ENCODE measurements at regions not wholly inside any gene's neighbourhood (a gene's known extent, or its start where the extent isn't known, plus 50 kb on each side); places are given as distances from the start of the nearest gene placed in this dataset.

DNA sequence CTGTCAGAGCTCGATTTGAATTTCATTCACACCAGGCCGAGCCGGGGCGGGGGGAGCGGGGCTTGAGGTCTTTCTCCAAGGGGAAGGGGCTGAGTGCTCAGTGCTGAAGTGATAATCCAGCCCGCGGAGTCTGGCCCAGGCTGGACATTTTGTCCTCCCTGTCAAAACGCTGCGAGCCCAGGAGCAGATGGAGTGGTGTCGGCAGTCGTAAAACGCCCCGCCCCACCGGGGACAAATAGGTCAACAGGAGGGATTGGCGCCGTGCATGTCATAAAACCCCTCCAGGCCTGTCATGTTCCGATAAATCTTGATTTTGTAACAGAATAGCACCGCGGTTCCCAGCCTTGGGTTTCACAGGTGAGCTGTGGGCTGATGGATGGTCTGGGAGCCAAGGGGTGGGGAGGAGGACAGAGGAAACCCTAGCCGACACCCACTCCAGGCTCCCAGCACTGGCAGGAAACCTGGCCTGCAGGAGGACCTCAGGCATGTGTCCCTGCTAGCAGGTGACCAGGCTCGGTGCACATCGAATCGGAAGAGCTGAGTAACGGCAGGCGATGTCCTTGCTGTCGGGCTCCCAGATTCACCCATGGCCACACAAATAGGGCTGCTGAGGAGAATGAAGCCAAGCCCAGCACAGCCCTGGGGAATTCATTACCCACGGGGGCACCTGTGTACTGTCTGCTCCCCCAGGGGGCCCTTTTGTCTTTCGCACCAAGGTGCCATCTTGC, 341.4 kb downstream of the FOXL1 start:
- no peak for DNase-seq

DNA sequence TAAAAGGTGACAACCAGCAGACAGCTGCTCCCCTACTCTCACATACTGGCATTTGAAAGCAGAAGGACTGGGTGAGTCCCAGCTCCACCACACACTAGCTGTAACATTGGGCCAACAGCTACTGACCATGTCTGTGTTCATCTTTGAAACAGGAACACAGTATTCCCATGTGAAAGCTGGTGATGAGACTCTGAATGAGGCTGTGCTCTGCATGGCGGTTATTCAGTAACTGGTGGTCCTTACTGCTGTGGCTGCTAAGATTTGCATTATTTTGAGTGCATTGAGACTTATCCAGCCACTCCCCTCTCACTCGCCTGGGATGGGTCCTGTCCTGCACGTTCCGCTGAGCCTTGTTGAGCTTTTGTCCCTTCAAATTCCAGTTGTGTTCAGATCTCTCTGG, 342.9 kb downstream of the FOXL1 start:
- DNase-seq: no peak

DNA sequence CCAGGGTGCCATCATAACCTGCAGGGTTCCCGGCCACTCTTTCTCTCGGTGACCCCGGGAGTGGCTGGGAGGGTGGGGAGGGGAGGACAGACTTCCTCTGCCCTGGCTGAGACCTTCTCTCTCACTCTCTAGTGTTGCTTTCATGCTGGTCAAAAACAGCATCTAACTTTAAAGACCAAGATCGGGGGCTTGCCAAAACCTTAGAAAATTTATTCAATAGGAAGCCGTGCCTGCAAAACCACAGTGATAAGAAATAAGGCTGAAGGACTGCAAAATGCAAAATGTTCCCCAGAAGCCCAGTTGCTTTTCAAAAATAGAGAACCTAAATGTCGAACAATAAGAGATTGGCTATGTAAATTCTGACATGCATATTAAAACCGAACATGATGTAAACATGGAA, 344.0 kb downstream of the FOXL1 start:
- no peak for DNase-seq

DNA sequence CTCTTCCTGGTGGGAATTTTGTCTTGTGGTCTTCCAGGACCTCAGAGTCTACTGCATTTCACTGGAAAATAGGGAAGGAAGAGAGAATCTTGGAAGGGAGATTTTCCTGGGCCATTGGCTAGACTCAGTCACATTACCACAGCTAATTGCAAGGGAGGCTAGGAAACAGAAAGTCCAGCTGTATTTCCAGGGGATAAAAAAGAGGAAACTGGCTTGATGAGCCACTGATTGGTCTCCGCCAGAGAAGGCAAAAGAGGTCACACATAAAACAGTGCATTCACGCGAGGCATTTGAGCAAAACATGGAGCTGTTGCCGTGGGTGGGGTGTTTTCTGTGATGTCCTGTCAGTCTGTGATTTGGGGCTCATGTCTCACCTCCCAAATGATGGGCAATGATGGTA, 345.3 kb downstream of the FOXL1 start:
- DNase-seq: no peak

DNA sequence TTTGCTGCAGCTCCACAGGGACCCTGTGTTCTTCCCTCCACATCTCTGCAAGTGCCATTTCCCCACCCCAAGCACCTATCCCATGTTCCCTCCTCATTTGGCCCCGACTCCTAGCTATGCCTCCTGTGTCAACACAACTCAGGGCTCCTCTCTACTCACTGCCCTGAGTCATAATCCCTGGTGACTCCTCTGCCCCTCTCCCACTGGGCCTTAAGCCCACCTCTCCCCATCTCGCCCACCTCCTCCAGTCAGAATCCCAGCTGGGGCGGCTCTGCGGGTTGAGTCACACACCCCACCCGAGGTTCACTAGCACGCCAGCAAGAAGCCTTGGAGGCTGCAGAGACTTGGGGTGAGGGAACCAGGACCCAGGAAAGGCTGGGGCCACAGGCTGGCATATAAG, 346.2 kb downstream of the FOXL1 start:
- peak; percentile 92 for DNase-seq

DNA sequence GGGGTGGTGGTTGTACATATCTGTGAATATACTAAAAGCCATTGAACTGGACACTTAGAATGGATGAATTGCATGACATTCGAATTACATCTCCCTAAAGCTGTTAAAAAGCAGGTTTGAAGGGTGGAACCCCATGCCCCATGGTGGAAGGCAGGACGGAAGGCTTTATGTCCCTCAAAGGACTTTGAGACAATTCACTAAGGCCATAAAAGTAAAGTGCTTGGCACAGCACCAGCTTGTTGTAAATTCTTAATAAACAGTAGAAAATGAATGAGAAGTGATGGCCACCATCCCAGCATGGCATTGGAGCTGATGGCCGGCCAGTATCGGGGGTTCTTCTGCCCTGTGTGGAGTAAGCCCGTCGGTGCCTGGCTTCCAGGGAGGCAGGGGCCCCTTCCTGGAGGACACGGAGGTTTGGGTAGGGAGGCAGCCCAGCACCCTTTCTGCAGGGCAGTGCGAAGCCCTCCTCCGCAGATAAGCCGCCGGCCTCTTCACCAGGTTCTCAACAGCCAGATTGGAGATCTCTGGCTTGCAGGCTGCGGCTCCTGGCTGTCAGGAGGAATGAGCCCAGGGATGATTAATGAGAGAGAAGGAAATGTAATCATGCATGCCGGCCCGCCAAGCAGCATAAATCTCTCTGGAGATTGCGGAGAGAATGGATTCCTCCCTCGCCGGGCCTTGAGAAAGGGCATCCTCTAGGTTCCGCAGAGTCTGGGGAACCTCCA, 346.9 kb downstream of the FOXL1 start:
- peak; percentile 96 for DNase-seq

DNA sequence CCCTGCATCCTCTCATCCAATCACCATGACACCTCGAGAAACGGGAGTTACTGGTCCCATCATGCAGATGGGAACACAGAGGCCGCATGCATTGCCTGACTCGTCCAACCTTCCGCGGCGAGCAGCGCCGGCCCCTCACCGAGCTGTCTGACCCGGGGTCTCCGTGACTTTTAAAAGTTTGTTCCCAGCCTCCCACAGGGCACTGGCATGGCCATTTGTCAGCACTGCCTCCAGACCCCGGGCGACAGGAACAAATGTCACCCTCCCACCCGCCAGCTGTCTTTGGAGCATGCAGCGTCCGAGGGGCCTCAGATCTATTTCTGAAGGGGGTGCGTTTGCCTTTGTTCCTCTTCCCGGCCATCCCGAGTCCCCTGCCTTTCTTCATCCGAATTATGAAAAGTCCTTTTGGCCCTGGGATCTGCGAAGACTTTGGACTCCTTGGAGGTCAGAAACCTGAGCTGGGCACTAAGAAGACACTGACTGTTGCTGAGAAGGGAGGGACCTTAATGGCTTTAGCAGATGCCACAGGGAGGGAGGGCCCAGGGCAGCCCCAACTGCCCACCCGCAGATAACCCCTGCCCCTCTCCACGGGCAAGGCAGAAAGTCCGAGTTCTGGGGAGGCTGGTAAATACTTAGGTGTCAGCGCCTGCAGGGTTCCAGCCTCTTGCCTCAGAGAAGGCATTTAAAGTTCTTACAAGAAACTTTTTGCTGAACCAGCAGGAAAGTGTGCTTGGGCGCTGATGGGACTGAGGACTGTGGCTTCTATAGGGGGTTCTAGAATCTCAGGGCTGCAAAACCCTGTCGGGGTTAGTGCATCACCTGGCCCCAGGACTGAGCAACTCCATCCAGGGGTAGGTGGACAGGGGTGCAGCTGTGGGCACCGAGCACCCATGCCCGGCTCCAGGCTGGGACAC, 348.1 kb downstream of the FOXL1 start:
- no peak for DNase-seq

DNA sequence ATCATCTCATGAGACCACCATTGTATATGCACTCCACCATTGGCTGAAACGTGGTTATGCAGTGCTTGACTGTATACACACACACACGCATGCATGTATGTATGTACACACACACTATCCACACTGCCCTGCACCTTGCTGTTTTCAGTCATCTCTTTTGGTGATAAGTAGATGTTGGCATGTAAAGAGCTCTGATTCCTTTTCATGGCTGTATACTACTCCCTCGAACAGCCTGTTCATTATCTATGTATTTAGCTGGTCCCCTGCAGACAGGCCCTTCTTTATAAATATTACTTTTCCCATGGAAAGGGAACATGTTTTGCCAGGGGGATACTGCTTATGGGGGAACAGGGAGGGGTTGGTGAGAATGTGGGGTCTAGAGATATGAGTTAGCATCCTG, 349.4 kb downstream of the FOXL1 start:
- DNase-seq: no peak

DNA sequence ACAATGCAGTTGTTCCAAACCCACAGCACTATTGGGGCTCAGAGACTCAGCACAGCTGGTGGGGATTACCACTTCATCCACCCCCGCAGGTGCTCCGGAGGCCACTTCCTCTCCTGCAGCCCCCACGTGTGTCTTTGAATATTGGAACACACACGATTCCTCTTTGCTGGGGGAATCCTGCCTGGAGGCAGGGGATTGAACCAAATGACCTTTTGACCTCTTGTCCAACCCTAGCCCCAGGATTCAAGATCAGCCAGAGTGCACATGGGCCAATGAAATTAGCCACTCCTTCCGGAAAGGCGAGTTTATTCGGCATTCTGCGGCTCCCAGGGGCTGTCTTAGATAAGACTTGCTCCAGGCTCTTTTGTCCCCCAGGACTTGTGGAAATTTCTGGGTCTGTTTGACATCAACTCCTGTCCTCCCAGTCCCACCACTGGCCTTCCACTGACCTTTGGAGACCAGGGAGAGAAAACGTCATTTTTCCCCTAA, 350.2 kb downstream of the FOXL1 start:
- DNase-seq: no peak

DNA sequence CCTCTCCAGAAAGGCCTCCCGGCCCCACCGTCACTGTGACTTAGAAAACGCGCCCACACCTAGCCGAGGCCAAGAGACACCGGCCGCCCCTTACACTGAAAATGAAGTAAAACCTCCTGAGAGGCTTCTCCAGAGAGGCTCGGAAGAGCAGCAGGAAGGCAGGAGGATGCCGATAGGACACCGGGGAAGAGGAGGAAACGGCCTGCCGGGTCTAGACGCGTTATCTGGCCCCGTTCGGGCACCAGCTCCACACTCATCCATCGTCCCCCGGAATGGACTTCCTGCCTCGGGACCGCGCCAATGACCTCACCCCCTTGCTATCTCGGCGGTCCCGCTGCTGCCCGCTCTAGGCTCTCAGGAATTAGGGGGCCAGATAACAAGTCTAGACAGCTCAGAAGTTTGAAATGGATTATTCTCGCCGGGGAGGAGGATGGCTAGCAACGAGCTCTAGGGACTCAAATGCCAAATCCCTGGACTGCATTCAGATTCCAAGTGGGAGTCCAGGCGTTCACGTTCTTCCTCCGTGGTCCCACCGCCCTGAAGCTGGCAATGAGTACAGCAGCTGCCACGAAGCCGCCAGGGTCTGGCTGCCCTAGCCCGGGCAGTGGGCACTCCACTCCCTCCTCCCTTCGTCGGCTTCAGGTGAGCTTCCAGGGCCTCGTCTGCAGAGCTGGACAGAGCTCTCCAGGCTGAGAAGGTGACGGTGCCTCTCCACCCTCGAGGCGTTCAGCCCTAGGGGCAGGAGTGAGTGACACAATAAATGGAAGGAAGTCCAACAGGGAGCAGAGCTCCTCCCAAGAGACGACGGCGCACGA, 350.9 kb downstream of the FOXL1 start:
- peak; percentile 83 for DNase-seq

DNA sequence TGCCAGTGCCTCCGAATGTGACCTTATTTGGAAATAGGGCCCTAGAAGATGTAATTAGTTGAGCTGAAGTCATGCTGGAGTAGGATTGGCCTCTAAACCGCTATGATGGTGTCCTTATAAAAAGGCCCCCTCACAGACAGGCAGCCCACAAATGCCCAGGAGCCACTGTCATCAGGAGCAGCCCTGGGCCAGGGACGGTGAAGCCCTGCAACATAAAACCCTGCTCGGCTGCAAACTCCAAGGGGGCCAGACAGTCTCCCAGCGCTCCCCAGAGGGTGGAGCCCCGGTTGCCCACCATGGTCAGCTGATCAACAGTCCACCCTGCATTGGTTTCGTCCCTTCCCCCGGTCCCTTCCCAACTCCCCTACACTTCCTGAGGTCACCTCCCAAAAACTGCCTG, 351.7 kb downstream of the FOXL1 start:
- no peak for DNase-seq

DNA sequence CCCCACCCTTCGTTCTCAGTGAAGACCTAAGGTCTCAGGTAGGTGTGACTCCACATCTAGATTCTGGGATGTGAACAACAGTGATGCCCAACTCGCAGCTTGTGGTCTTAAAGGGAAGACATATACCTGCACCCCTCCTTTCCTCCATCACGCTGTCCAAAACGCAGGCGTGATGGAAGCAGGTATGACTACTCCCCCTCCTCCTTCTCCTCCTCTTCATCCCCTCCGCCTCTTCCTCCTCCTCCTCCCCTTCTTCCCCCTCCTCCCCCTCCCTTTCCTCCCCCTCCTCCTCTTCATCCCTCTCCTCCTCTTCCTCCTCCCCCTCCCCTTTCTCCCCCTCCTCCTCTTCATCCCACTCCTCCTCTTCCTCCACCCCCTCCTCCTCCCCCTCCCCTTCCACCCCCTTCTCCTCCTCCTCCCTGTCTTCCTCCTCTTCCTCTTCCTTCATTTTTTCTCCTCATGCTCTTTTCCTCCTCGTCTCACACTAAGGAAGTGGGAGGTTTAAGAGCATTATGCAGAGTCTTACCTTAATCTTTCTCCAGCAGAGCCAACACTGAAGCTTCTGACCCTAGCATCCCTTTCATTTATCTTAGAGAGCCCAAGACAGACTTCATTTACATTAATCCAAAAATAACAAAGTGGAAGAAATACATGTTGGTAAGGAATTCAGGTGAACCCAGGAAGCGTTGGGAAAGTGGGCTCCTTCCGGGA, 352.5 kb downstream of the FOXL1 start:
- DNase-seq: no peak

DNA sequence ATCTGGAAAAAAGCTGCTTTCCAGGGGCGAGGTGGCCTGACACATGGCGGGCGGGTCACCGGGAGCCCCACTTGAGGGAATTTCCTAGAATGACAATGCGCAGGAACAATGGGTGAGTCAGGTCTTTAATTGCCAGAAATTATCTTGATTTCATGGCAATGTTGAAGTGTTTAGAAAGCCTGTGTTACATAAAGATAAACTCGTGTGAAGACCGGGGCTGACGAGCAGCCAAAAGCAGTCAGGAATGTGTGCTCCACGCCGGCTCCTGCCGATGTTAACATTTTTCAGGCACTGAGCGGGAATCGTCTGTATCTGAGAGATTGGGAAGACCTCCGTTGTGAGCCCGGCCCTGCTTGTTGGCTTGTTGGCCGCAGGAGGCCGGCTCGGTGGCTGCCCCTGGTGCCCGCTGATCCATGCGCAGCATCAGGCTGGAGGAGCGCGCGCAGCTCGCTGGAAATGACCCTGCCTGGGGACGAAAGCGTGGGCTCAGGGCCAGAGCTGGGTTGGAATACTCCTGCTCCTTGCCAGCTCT, 353.1 kb downstream of the FOXL1 start:
- DNase-seq: peak; percentile 88

DNA sequence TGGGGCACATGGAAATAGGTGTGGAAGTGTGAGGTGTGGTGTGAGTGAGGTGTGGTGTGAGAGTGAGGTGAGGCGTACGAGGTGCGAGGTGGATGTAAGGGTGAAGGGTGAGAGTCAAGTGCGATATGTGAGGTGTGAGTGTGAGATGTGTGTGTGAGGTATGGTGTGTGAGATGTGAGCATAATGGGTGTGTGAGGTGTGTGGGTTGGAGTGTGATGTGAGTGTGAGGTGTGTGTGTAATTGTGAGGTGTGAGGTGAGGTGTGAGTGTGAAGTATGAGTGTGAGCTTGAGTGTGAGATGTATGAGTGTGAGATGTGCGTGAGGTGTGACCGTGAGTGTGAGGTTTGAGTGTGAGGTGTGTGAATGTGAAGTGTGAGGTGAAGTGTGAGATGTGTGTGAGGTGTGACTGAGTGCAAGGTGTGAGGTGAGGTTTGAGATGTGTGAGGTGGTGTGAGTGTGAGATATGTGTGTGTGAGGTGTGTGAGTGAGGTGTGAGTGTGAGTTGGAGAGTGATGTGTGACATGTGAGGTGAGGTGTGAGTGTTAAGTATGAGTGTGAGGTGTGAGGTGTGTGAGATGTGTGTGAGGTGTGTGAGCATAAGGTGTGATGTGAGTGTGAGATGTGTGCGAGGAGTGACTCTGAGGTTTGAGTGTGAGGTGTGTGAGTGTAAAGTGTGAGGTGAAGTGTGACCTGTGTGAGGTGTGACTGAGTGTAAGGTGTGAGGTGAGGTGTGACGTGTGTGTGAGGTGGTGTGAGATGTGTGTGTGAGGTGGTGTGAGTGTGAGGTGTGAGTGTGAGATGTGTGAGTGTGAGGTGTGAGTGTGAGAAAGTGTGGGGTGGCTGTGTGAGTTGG, 354.0 kb downstream of the FOXL1 start:
- no peak for DNase-seq

DNA sequence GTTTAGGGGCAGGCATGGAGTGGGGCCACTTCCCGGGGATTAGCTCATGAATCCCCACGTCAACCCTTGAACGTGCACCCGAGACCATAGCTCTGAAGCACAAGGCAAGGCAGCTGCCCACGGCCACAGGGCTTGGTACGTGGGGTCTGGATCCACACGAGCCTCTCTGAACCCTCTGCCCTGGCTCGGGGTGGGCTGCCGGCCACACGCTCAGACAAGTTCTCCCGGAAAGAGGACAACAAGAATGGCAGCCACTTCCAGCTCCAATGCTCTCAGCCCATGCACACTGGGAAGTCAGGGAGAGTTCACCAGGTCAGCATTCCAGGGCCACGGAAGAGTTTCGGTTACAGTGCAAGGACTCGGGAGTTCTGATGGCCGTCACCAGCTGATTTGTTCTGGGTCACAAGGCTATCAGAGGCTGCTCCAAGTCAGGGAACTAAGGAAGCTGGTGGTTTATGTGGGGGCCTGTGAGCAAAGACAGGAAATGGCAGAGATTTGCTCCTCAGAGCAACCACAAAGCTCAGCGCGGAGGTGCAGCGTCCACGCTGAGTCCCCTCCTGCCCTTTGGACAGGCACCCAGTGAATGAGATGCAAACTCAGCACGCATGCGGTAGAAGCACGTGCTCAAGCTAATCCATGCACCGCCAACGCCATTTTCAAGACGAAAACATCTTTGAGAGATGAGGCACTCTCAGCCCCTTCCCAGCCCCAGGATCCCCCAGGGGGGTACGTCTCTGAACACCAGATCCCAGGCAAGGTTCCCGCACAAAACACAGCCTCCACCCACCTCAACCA, 356.4 kb downstream of the FOXL1 start:
- DNase-seq: no peak

DNA sequence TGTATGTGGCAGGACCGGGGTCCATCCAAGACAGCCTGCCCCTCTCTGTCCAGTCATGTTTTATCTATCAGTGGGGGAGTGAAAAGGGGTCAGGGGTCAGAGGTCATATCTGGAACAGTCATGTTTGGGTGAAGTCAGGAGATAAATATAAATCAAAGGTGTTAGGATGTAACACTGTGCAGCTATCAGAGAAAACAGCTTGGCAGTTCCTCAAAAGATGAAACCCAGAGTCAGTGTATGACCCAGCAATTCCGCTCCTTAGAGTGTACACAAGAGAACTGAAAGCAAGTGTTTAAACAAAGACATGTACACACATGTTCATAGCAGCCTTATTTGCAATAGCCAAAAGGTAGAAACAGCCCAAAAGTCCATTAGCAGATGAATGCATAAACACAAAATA, 361.3 kb downstream of the FOXL1 start:
- DNase-seq: no peak

DNA sequence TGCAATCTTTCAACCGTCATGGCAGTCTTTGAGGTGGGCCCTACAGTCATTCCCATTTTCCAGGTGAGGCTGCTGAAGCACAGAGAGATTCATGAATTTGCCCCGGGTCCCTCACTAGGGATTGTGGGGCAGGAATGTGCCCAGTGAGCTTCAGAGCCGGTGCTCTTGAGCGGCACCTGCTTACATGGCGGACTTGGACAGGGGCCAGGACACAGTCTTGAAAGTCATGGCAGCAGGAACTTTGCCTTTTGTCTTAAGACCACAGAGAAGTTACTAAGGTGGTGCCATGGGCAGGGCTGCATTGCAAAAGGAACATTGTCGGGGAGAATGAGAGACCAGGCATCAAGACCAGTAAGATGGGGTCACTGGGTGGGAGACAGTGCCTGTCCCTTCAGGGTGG, 363.4 kb downstream of the FOXL1 start:
- DNase-seq: no peak

DNA sequence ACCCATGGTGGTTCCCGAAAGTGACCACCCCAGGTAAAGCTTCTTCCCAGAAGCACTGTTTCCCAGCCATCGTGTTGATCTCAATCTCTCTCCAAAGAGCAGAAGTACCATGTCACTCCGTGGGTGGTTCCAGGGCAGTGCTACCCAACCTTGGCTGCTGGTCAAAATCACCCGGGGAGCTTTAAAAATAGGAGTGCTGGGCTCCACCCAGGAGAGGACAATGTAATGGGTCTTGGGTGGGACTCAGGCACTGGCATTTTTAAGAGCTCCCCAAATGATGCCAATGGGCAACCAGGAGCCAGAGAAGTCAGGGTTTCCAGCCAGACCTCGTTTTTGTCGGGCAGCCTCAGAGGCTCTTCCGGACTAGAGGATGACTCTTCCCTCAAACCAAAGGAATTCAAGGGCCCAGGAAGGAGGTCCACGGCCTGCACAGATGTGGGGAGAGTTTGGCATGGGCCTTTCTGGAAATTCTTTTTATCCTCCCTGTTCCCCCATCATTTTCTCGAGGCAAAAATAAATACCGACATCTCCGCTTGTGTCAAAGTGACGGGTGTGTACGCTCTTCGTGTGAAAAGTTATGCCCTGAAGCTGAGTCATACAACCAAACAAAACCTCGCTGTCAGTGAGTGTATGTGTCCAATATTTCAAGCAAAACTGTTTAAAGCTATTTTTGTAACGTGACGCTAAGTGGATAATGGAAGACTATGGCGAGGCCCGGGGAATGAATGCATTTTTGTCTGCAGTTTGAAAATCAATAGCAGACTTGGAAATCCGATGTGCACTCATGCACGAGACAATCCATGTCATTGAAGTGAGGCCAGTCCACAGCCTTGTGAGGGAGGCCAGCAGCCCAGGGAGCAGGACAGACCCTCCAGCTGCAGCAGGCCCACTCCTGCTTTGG, 364.1 kb downstream of the FOXL1 start:
- DNase-seq: peak; percentile 91

All from fibroblast of upper back skin (primary cell).